ENCODE measurements at regions not wholly inside any gene's neighbourhood (a gene's known extent, or its start where the extent isn't known, plus 50 kb on each side); places are given as distances from the start of the nearest gene placed in this dataset.

GRCh38 chr1:239139801-239140200 is 246.6 kb upstream of the CHRM3 start:
- no peak for DNase-seq (ENCODE audit: low read depth in 1 of 2, low spot score in 1 of 2)
- WGBS (ENCODE audit: missing lambda C conversion rate) = 17% methylated on average over 5 of the region's 5 CpGs
- H3K4me1 ChIP-seq = no peaks in the 10 kb centered on the region
- ATAC-seq = no peak
- no peak overlapping the region for H3K27ac ChIP-seq
- ChIA-PET CTCF (no interaction called here), POLR2A (no interaction called here)
- H3K4me3 ChIP-seq = no peak overlapping the region
- H3K9me3 ChIP-seq = no peaks in the 10 kb centered on the region
- H3K4me2 ChIP-seq = no peak overlapping the region
- TF ChIP-seq RARB (CRISPR knock-in tag; IDR thresholded peaks at IDR 0.05) = no peak
- no peak for TF ChIP-seq BCL3 (IDR thresholded peaks at IDR 0.05)
- TF ChIP-seq ATOH8 (CRISPR knock-in tag; IDR thresholded peaks at IDR 0.05; ENCODE audit: low read depth) = no peak
- TF ChIP-seq FOXS1 (CRISPR knock-in tag; IDR thresholded peaks at IDR 0.05) = no peak
- no peak for TF ChIP-seq CHD4 (IDR thresholded peaks at IDR 0.05; ENCODE audit: borderline replicate concordance)
- TF ChIP-seq CBX2 (IDR thresholded peaks at IDR 0.05; ENCODE audit: borderline replicate concordance, low read depth) = no peak
- TF ChIP-seq HOXB5 (CRISPR knock-in tag; IDR thresholded peaks at IDR 0.05) = no peak
- no peak for TF ChIP-seq JUN (IDR thresholded peaks at IDR 0.05)
- no peak for TF ChIP-seq BHLHE40 (IDR thresholded peaks at IDR 0.05; ENCODE audit: low read depth, low read length)
- FAIRE-seq = no peak

GRCh38 chr1:239128541-239128940 is 257.8 kb upstream of the CHRM3 start:
- DNase-seq (ENCODE audit: low read depth in 1 of 2, low spot score in 1 of 2) (no peak), FAIRE-seq (no peak)

GRCh38 chr1:239126884-239127283 is 259.5 kb upstream of the CHRM3 start:
- CTCF ChIA-PET = interaction anchor here (0.8 kb wide), 1 partner anchor 9 kb away, joined by 3 read pairs; no protein-coding TSS in a partner anchor
- no peak for DNase-seq (ENCODE audit: low read depth in 1 of 2, low spot score in 1 of 2)
- WGBS (ENCODE audit: missing lambda C conversion rate) = 49% methylated on average over 3 of the region's 3 CpGs

More at GRCh38 chr1:239128541-239128940, 257.8 kb upstream of the CHRM3 start:
- Histone ChIP-seq H3K4me3 (no peak overlapping the region), H3K4me2 (no peak overlapping the region), H3K9me3 (no peaks in the 10 kb centered on the region), H3K27ac (no peak overlapping the region), H3K4me1 (no peaks in the 10 kb centered on the region)
- ChIA-PET POLR2A (no interaction called here), CTCF (no interaction called here)
- ATAC-seq = no peak
- 23% methylated on average over 3 of the region's 3 CpGs for WGBS (ENCODE audit: missing lambda C conversion rate)
- TF ChIP-seq CEBPB (IDR thresholded peaks at IDR 0.05) (no peak), MYC (IDR thresholded peaks at IDR 0.05; ENCODE audit: borderline replicate concordance, low read length) (no peak), PHF8 (IDR thresholded peaks at IDR 0.05; ENCODE audit: borderline replicate concordance, low read depth) (no peak), NR3C1 (IDR thresholded peaks at IDR 0.05) (no peak), MAZ (IDR thresholded peaks at IDR 0.05; ENCODE audit: borderline replicate concordance, low read depth, low read length) (no peak), TFCP2L1 (CRISPR knock-in tag; IDR thresholded peaks at IDR 0.05) (no peak), NFE2L2 (conservative IDR thresholded peaks at IDR 0.05; ENCODE audit: low read length) (no peak), RNF2 (IDR thresholded peaks at IDR 0.05; ENCODE audit: borderline replicate concordance, low read depth) (no peak), POLR2A (IDR thresholded peaks at IDR 0.05; ENCODE audit: low read length) (no peak), SMC3 (IDR thresholded peaks at IDR 0.05) (no peak), CHD4 (IDR thresholded peaks at IDR 0.05; ENCODE audit: borderline replicate concordance) (no peak), CHD2 (IDR thresholded peaks at IDR 0.05; ENCODE audit: low read length, partially characterized antibody) (no peak), E2F6 (IDR thresholded peaks at IDR 0.05; ENCODE audit: borderline replicate concordance, low read depth) (no peak), RAD21 (conservative IDR thresholded peaks at IDR 0.05 in 1 of 2, IDR thresholded peaks at IDR 0.05 in 1 of 2) (no peak), ZFP36 (IDR thresholded peaks at IDR 0.05; ENCODE audit: borderline replicate concordance, partially characterized antibody) (no peak), JUNB (IDR thresholded peaks at IDR 0.05) (no peak)

More at GRCh38 chr1:239126884-239127283, 259.5 kb upstream of the CHRM3 start:
- FAIRE-seq (no peak), ATAC-seq (no peak)
- no peak overlapping the region for H3K27ac ChIP-seq
- no peak overlapping the region for H3K4me3 ChIP-seq
- H3K4me1 ChIP-seq = no peaks in the 10 kb centered on the region
- POLR2A ChIA-PET = no interaction called here
- H3K4me2 ChIP-seq = no peak overlapping the region
- no peaks in the 10 kb centered on the region for H3K9me3 ChIP-seq
- no peak for TF ChIP-seq HOXA7 (CRISPR knock-in tag; IDR thresholded peaks at IDR 0.05)
- TF ChIP-seq FOSL2 (IDR thresholded peaks at IDR 0.05) = no peak
- TF ChIP-seq FOSL2 (CRISPR knock-in tag; IDR thresholded peaks at IDR 0.05) = peak; percentile 34; the same call in 1 of the 2 replicates
- no peak for TF ChIP-seq KDM1A (IDR thresholded peaks at IDR 0.05; ENCODE audit: low read depth)
